DND-41 (cell line): ENCODE measurements at regions not wholly inside any gene's neighbourhood (a gene's known extent, or its start where the extent isn't known, plus 50 kb on each side); places are given as distances from the start of the nearest gene placed in this dataset.

Source experiments
- ATAC-seq: fragments of 200-7000 bp; cut with Tn5 transposase; 3 replicates; pipeline ENCODE4 v1.9.1; 2021; ENCODE audit warnings: low read depth; ENCODE audit not compliant: insufficient read depth
- DNase-seq: peaks from one replicate; pipeline ENCODE4 v3.0.0-alpha.2; 2020
- H2AFZ ChIP-seq: 2 replicates; pipeline ENCODE4 v1.6.0; 2012; ENCODE audit warnings: low read depth, low read length
- H3K27ac ChIP-seq: 2 replicates; pipeline ENCODE4 v1.5.1; 2012; ENCODE audit warnings: low read length, inconsistent platforms
- H3K27me3 ChIP-seq: fragments of 200-600 bp; sonication (generic); 2 replicates; pipeline ENCODE4 v1.6.0; 2012; ENCODE audit warnings: low read length, mild to moderate bottlenecking, inconsistent platforms; ENCODE audit not compliant: insufficient read depth, poor library complexity
- H3K36me3 ChIP-seq: 2 replicates; pipeline ENCODE4 v1.5.1; 2012; ENCODE audit warnings: low read length, inconsistent platforms; ENCODE audit not compliant: insufficient read depth
- H3K4me1 ChIP-seq: 2 replicates; pipeline ENCODE4 v1.5.1; 2012; ENCODE audit warnings: mild to moderate bottlenecking, low read length; ENCODE audit not compliant: insufficient read depth
- H3K4me2 ChIP-seq: 2 replicates; pipeline ENCODE4 v1.6.0; 2012; ENCODE audit warnings: mild to moderate bottlenecking, moderate library complexity, low read length, inconsistent platforms; ENCODE audit not compliant: insufficient read depth
- H3K4me3 ChIP-seq, 2 experiments: fragments of 200-600 bp in 1 of 2; shearing (Covaris generic) in 1 of 2; 2 replicates each; pipeline ENCODE4 v1.5.1; 2012 to 2016; ENCODE audit warnings: inconsistent platforms in 2 of 2, low read length in 2 of 2, mild to moderate bottlenecking in 2 of 2, low read depth in 1 of 2, moderate library complexity in 1 of 2
- H3K79me2 ChIP-seq: 2 replicates; pipeline ENCODE4 v1.6.0; 2012; ENCODE audit warnings: low read length, inconsistent platforms; ENCODE audit not compliant: insufficient read depth
- H3K9ac ChIP-seq: 2 replicates; pipeline ENCODE4 v1.6.0; 2012; ENCODE audit warnings: low read depth, mild to moderate bottlenecking, inconsistent platforms, low read length, moderate library complexity
- H3K9me3 ChIP-seq: 2 replicates; pipeline ENCODE4 v1.5.1; 2012; ENCODE audit warnings: low read length, moderate library complexity, mild to moderate bottlenecking, inconsistent platforms; ENCODE audit not compliant: insufficient read depth, severe bottlenecking
- H4K20me1 ChIP-seq: 2 replicates; pipeline ENCODE4 v1.6.0; 2012; ENCODE audit warnings: low read length; ENCODE audit not compliant: insufficient read depth
- CTCF ChIP-seq: IDR thresholded peaks from 2 replicates; pipeline ENCODE4 v1.5.1; 2012; ENCODE audit warnings: borderline replicate concordance, low read length, moderate library complexity, mild to moderate bottlenecking; ENCODE audit not compliant: poor library complexity, severe bottlenecking; ENCODE audit errors: extremely low read depth
- EZH2 ChIP-seq: IDR thresholded peaks from 3 replicates; pipeline ENCODE4 v1.6.1; 2012; ENCODE audit warnings: borderline replicate concordance, low read depth, mild to moderate bottlenecking, moderate library complexity, low read length, inconsistent platforms; ENCODE audit not compliant: severe bottlenecking

- Histone ChIP-seq H3K9ac (no peak overlapping the region), H4K20me1 (no peaks in the 10 kb centered on the region), H3K9me3 (peaks cover 4% of the 10 kb centered on the region), H3K36me3 (no peaks in the 10 kb centered on the region), H3K27me3 (no peaks in the 10 kb centered on the region), H3K79me2 (no peaks in the 10 kb centered on the region), H3K4me2 (no peak overlapping the region), H3K4me3 (no peak overlapping the region), H2AFZ (no peak overlapping the region), H3K27ac (no peak overlapping the region), H3K4me1 (no peaks in the 10 kb centered on the region)
- no peak for TF ChIP-seq CTCF
- TF ChIP-seq EZH2: no peak
- ATAC-seq: no peak
- no peak for DNase-seq
Measured at GRCh38 chr2:237244178-237244577, 158.5 kb downstream of the COPS8 start.

GRCh38 chr2:237244976-237245646 lies 159.4 kb downstream of the COPS8 start:
- no peak overlapping the region for H3K27ac ChIP-seq
- ATAC-seq (no peak), DNase-seq (no peak)

GRCh38 chr2:237250599-237250998 lies 163.4 kb downstream of the COL6A3 start:
- no peak for DNase-seq
- TF ChIP-seq EZH2 (no peak), CTCF (no peak)
- H2AFZ ChIP-seq: no peak overlapping the region
- no peak for ATAC-seq
- no peak overlapping the region for H3K4me2 ChIP-seq
- no peak overlapping the region for H3K4me3 ChIP-seq
- no peaks in the 10 kb centered on the region for H3K4me1 ChIP-seq
- no peak overlapping the region for H3K9ac ChIP-seq
- no peaks in the 10 kb centered on the region for H3K79me2 ChIP-seq
- no peak overlapping the region for H3K27ac ChIP-seq
- no peaks in the 10 kb centered on the region for H3K9me3 ChIP-seq
- no peaks in the 10 kb centered on the region for H4K20me1 ChIP-seq
- no peaks in the 10 kb centered on the region for H3K36me3 ChIP-seq
- peaks cover 5% of the 10 kb centered on the region for H3K27me3 ChIP-seq

More at GRCh38 chr2:237244976-237245646, 159.4 kb downstream of the COPS8 start:
- H3K9me3 ChIP-seq: peaks cover 4% of the 10 kb centered on the region
- no peaks in the 10 kb centered on the region for H3K4me1 ChIP-seq
- no peaks in the 10 kb centered on the region for H4K20me1 ChIP-seq
- no peak overlapping the region for H3K4me3 ChIP-seq
- no peaks in the 10 kb centered on the region for H3K79me2 ChIP-seq
- H3K36me3 ChIP-seq: no peaks in the 10 kb centered on the region
- H2AFZ ChIP-seq: no peak overlapping the region
- no peak overlapping the region for H3K4me2 ChIP-seq
- H3K9ac ChIP-seq: no peak overlapping the region
- TF ChIP-seq CTCF (no peak), EZH2 (no peak)
- H3K27me3 ChIP-seq: no peaks in the 10 kb centered on the region

GRCh38 chr2:237251986-237252385 lies 162.0 kb downstream of the COL6A3 start:
- no peak overlapping the region for H3K9ac ChIP-seq
- H2AFZ ChIP-seq: no peak overlapping the region
- H3K27ac ChIP-seq: no peak overlapping the region
- DNase-seq (no peak), ATAC-seq (no peak)
- H3K79me2 ChIP-seq: no peaks in the 10 kb centered on the region
- H4K20me1 ChIP-seq: no peaks in the 10 kb centered on the region
- H3K4me2 ChIP-seq: no peak overlapping the region
- H3K36me3 ChIP-seq: no peaks in the 10 kb centered on the region
- H3K27me3 ChIP-seq: peaks cover 9% of the 10 kb centered on the region
- TF ChIP-seq CTCF (no peak), EZH2 (no peak)
- no peak overlapping the region for H3K4me3 ChIP-seq
- no peaks in the 10 kb centered on the region for H3K4me1 ChIP-seq
- H3K9me3 ChIP-seq: no peaks in the 10 kb centered on the region
